Neural cell (in vitro differentiated cells): ENCODE measurements at regions not wholly inside any gene's neighbourhood (a gene's known extent, or its start where the extent isn't known, plus 50 kb on each side); places are given as distances from the start of the nearest gene placed in this dataset.

Experiments used
- H2AFZ ChIP-seq: fragments of 200-600, 300-800 bp; sonication (generic), shearing (Covaris generic); 2 replicates; pipeline ENCODE4 v1.6.0; 2014; ENCODE audit warnings: low read depth, mild to moderate bottlenecking, antibody characterized with exemption, low read length, moderate library complexity
- H3F3A ChIP-seq: fragments of 200-600 bp; shearing (Covaris generic); 2 replicates; pipeline ENCODE4 v1.6.1; 2016; ENCODE audit warnings: mild to moderate bottlenecking, moderate library complexity, mixed read lengths, antibody characterized with exemption, low read length; ENCODE audit not compliant: insufficient read depth, poor library complexity, severe bottlenecking
- H3K27ac ChIP-seq: fragments of 200-600, 300-800 bp; sonication (generic), shearing (Covaris generic); 2 replicates; pipeline ENCODE4 v1.5.1; 2014; ENCODE audit warnings: mild to moderate bottlenecking, low read length, moderate library complexity
- H3K27me3 ChIP-seq: fragments of 300-800, 200-600 bp; sonication (generic), shearing (Covaris generic); 2 replicates; pipeline ENCODE4 v1.6.0; 2014; ENCODE audit warnings: mild to moderate bottlenecking, low read depth, low read length, moderate library complexity; ENCODE audit not compliant: insufficient read depth
- H3K36me3 ChIP-seq: fragments of 300-800, 200-600 bp; sonication (generic), shearing (Covaris generic); 2 replicates; pipeline ENCODE4 v1.5.1; 2014; ENCODE audit warnings: mild to moderate bottlenecking, antibody characterized with exemption, low read length, moderate library complexity; ENCODE audit not compliant: insufficient read depth
- H3K4me2 ChIP-seq: fragments of 300-800, 200-600 bp; sonication (generic), shearing (Covaris generic); 2 replicates; pipeline ENCODE4 v1.6.0; 2014; ENCODE audit warnings: mild to moderate bottlenecking, low read length
- H3K4me3 ChIP-seq: fragments of 300-800, 200-600 bp; sonication (generic), shearing (Covaris generic); 2 replicates; pipeline ENCODE4 v1.5.1; 2014; ENCODE audit warnings: mild to moderate bottlenecking, low read length, moderate library complexity
- H3K79me2 ChIP-seq: fragments of 200-600 bp; shearing (Covaris generic); replicated peaks from 2 replicates; pipeline ENCODE4 v1.6.0; 2014; ENCODE audit warnings: mild to moderate bottlenecking, low read length, moderate library complexity; ENCODE audit not compliant: insufficient read depth
- H3K9ac ChIP-seq: fragments of 300-800, 200-600 bp; sonication (generic), shearing (Covaris generic); 2 replicates; pipeline ENCODE4 v1.6.1; 2016; ENCODE audit warnings: mild to moderate bottlenecking, low read length, mixed read lengths
- H3K9me2 ChIP-seq: fragments of 200-600 bp; shearing (Covaris generic); 2 replicates; pipeline ENCODE4 v1.6.1; 2016; ENCODE audit warnings: mild to moderate bottlenecking, low read length, mixed read lengths; ENCODE audit not compliant: insufficient read depth
- H3K9me3 ChIP-seq: fragments of 200-600, 300-800 bp; sonication (generic), shearing (Covaris generic); 2 replicates; pipeline ENCODE4 v1.6.1; 2016; ENCODE audit warnings: mild to moderate bottlenecking, mixed run types, low read length, moderate library complexity, mixed read lengths
- H4K20me1 ChIP-seq: fragments of 200-600 bp; shearing (Covaris generic); 2 replicates; pipeline ENCODE4 v1.6.1; 2016; ENCODE audit warnings: mild to moderate bottlenecking, mixed run types; ENCODE audit not compliant: insufficient read depth
- EP300 ChIP-seq: fragments of 450-650 bp; conservative IDR thresholded peaks from 2 replicates; pipeline ENCODE4 v1.6.1; 2014; ENCODE audit warnings: antibody characterized with exemption, mild to moderate bottlenecking, moderate library complexity; ENCODE audit not compliant: poor library complexity, severe bottlenecking
- EZH2 ChIP-seq: fragments of 200-600, 300-800 bp; shearing (Covaris generic), sonication (generic); IDR thresholded peaks from 2 replicates; pipeline ENCODE4 v1.6.1; 2014; ENCODE audit warnings: antibody characterized with exemption, low read length, borderline replicate concordance, mild to moderate bottlenecking; ENCODE audit not compliant: insufficient read depth, poor library complexity, severe bottlenecking
- MXI1 ChIP-seq: fragments of 450-650 bp; conservative IDR thresholded peaks from 2 replicates; pipeline ENCODE4 v1.6.1; 2014; ENCODE audit warnings: antibody characterized with exemption, mild to moderate bottlenecking; ENCODE audit not compliant: poor library complexity, severe bottlenecking
- POLR2AphosphoS5 ChIP-seq: IDR thresholded peaks from 2 replicates; pipeline ENCODE4 v1.6.1; 2012
- RAD21 ChIP-seq: fragments of 450-650 bp; conservative IDR thresholded peaks from 2 replicates; pipeline ENCODE4 v1.6.1; 2014; ENCODE audit warnings: antibody characterized with exemption, mild to moderate bottlenecking, moderate library complexity
- SMC3 ChIP-seq: fragments of 450-650 bp; conservative IDR thresholded peaks from 2 replicates; pipeline ENCODE4 v1.6.1; 2014; ENCODE audit warnings: antibody characterized with exemption, mild to moderate bottlenecking, moderate library complexity; ENCODE audit not compliant: poor library complexity
- TAF1 ChIP-seq: IDR thresholded peaks from 2 replicates; pipeline ENCODE4 v1.6.1; 2012; ENCODE audit warnings: low read depth
- TF ChIP-seq, protein P1 (sequence below): IDR thresholded peaks from 2 replicates; pipeline ENCODE4 v1.6.1; 2012; ENCODE audit warnings: borderline replicate concordance
- TF ChIP-seq, protein P2 (sequence below): fragments of 450-650 bp; IDR thresholded peaks from 2 replicates; pipeline ENCODE4 v1.5.1; 2014; ENCODE audit warnings: antibody characterized with exemption, mild to moderate bottlenecking, moderate library complexity; ENCODE audit not compliant: poor library complexity, severe bottlenecking

- Histone ChIP-seq H3K36me3 (no peaks in the 10 kb centered on the region), H3K4me2 (no peak overlapping the region), H3K9ac (no peak overlapping the region), H4K20me1 (no peaks in the 10 kb centered on the region), H3K4me3 (no peak overlapping the region), H3K27me3 (no peaks in the 10 kb centered on the region), H3K9me2 (no peaks in the 10 kb centered on the region), H3K27ac (no peak overlapping the region), H2AFZ (no peak overlapping the region), H3F3A (no peaks in the 10 kb centered on the region), H3K9me3 (no peaks in the 10 kb centered on the region), H3K79me2 (no peaks in the 10 kb centered on the region)
- no peak for TF ChIP-seq EP300
- no peak for TF ChIP-seq POLR2AphosphoS5
- TF ChIP-seq, protein P1, sequence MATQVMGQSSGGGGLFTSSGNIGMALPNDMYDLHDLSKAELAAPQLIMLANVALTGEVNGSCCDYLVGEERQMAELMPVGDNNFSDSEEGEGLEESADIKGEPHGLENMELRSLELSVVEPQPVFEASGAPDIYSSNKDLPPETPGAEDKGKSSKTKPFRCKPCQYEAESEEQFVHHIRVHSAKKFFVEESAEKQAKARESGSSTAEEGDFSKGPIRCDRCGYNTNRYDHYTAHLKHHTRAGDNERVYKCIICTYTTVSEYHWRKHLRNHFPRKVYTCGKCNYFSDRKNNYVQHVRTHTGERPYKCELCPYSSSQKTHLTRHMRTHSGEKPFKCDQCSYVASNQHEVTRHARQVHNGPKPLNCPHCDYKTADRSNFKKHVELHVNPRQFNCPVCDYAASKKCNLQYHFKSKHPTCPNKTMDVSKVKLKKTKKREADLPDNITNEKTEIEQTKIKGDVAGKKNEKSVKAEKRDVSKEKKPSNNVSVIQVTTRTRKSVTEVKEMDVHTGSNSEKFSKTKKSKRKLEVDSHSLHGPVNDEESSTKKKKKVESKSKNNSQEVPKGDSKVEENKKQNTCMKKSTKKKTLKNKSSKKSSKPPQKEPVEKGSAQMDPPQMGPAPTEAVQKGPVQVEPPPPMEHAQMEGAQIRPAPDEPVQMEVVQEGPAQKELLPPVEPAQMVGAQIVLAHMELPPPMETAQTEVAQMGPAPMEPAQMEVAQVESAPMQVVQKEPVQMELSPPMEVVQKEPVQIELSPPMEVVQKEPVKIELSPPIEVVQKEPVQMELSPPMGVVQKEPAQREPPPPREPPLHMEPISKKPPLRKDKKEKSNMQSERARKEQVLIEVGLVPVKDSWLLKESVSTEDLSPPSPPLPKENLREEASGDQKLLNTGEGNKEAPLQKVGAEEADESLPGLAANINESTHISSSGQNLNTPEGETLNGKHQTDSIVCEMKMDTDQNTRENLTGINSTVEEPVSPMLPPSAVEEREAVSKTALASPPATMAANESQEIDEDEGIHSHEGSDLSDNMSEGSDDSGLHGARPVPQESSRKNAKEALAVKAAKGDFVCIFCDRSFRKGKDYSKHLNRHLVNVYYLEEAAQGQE: no peak
- TF ChIP-seq, protein P2, sequence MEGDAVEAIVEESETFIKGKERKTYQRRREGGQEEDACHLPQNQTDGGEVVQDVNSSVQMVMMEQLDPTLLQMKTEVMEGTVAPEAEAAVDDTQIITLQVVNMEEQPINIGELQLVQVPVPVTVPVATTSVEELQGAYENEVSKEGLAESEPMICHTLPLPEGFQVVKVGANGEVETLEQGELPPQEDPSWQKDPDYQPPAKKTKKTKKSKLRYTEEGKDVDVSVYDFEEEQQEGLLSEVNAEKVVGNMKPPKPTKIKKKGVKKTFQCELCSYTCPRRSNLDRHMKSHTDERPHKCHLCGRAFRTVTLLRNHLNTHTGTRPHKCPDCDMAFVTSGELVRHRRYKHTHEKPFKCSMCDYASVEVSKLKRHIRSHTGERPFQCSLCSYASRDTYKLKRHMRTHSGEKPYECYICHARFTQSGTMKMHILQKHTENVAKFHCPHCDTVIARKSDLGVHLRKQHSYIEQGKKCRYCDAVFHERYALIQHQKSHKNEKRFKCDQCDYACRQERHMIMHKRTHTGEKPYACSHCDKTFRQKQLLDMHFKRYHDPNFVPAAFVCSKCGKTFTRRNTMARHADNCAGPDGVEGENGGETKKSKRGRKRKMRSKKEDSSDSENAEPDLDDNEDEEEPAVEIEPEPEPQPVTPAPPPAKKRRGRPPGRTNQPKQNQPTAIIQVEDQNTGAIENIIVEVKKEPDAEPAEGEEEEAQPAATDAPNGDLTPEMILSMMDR: no peak
- TF ChIP-seq SMC3: no peak
- no peak for TF ChIP-seq TAF1
- no peak for TF ChIP-seq EZH2
- TF ChIP-seq MXI1: no peak
These were observed 148.6 kb upstream of the FIGN start for GRCh38 chr2:163884416-163884815.

- no peaks in the 10 kb centered on the region for H3K9me2 ChIP-seq
- H3K36me3 ChIP-seq: no peaks in the 10 kb centered on the region
- H3K79me2 ChIP-seq: no peaks in the 10 kb centered on the region
- no peaks in the 10 kb centered on the region for H3F3A ChIP-seq
- no peaks in the 10 kb centered on the region for H3K27me3 ChIP-seq
- no peak overlapping the region for H3K4me3 ChIP-seq
- TF ChIP-seq MXI1 (no peak), EZH2 (no peak), TAF1 (no peak), SMC3 (no peak), POLR2AphosphoS5 (no peak), RAD21 (no peak), EP300 (no peak)
- TF ChIP-seq, protein P1: no peak
- TF ChIP-seq, protein P2: no peak
- no peak overlapping the region for H2AFZ ChIP-seq
- no peaks in the 10 kb centered on the region for H4K20me1 ChIP-seq
- no peak overlapping the region for H3K9ac ChIP-seq
- no peaks in the 10 kb centered on the region for H3K9me3 ChIP-seq
- H3K27ac ChIP-seq: no peak overlapping the region
- no peak overlapping the region for H3K4me2 ChIP-seq
These were observed 142.9 kb upstream of the FIGN start for GRCh38 chr2:163878718-163879117.
